ENCODE measurements at regions not wholly inside any gene's neighbourhood (a gene's known extent, or its start where the extent isn't known, plus 50 kb on each side); places are given as distances from the start of the nearest gene placed in this dataset.
"Not testable (repeated sequence)": the region's sequence is repeated elsewhere in the genome, so short reads cannot be mapped to it uniquely, and the experiment has no call there.

DNA sequence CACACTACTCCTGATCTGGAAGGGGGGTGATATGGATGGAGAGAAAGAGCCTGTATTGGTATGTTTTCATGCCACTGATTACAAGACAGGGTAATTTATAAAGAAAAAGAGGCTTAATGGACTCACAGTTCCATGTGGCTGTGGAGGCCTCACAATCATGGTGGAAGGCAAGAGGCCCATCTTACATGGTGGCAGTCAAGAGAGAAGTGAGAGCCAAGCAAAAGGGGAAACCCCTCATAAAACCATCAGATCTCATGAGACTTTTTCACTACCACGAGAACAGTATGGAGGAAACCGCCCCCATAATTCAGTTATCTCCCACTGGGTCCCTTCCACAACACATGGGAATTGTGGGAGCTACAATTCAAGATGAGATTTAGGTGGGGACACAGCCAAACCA, 60.5 kb upstream of the TCL1B start:
- H2BK20ac ChIP-seq (ENCODE audit: low read depth, low read length); CTCF ChIA-PET; H3K23ac ChIP-seq (ENCODE audit: low read depth, low read length); H3K79me1 ChIP-seq (ENCODE audit: low read depth in 1 of 2, low read length in 2 of 2); DNase-seq; H3K56ac ChIP-seq (ENCODE audit: extremely low read depth, insufficient read depth, low read length); H2AFZ ChIP-seq (replicated peaks; ENCODE audit: low read length, poor library complexity); H4K20me1 ChIP-seq (ENCODE audit: insufficient read depth, low read length); POLR2A ChIA-PET (ENCODE audit: unreplicated experiment); H3K9me3 ChIP-seq (ENCODE audit: control insufficient read depth, insufficient read depth, low read length); H4K8ac ChIP-seq (ENCODE audit: low read depth in 2 of 2, low read length in 2 of 2); H3K9ac ChIP-seq (ENCODE audit: low read depth, low read length); H4K91ac ChIP-seq (ENCODE audit: insufficient read depth, low read depth, low read length); H3K4me1 ChIP-seq (ENCODE audit: control insufficient read depth, insufficient read depth, low read length); H3K4me2 ChIP-seq (ENCODE audit: low read depth, low read length); H3K27ac ChIP-seq (ENCODE audit: insufficient read depth, low read length); H2AK5ac ChIP-seq (ENCODE audit: low read depth, low read length); BruUV-seq (replicated peaks); H3K36me3 ChIP-seq (ENCODE audit: control insufficient read depth, insufficient read depth, low read length); H3K9me1 ChIP-seq (ENCODE audit: insufficient read depth, low read length); H2BK5ac ChIP-seq (ENCODE audit: low read depth, low read length, poor library complexity, severe bottlenecking); H3K14ac ChIP-seq (replicated peaks; ENCODE audit: low read depth, low read length); H3K27me3 ChIP-seq (ENCODE audit: control insufficient read depth, insufficient read depth, low read length); ATAC-seq (ENCODE audit: low read depth); dilution Hi-C loops (cut with HindIII; ENCODE audit: low sequenced_read_pairs, unreplicated experiment); intact Hi-C loops (cut with micrococcal nuclease); H4K5ac ChIP-seq (ENCODE audit: low read depth, low read length); H2BK120ac ChIP-seq (ENCODE audit: low read depth, low read length); in situ Hi-C loops (cut with MboI; ENCODE audit: low sequenced_read_pairs); H3K4ac ChIP-seq (ENCODE audit: low read depth, low read length); H3K18ac ChIP-seq (ENCODE audit: low read depth, low read length); H2BK15ac ChIP-seq (ENCODE audit: low read depth, low read length); H3K4me3 ChIP-seq (ENCODE audit: insufficient read depth, low read depth, low read length); H2AK9ac ChIP-seq (replicated peaks; ENCODE audit: low read depth, low read length, poor library complexity): not testable (repeated sequence)
- WGBS, 2 experiments (ENCODE audit: extremely low coverage in 2 of 2, insufficient read length in 1 of 2): no CpG with 5 or more reads among the region's 2 CpGs

All from IMR-90 (cell line).